ENCODE measurements at regions not wholly inside any gene's neighbourhood (a gene's known extent, or its start where the extent isn't known, plus 50 kb on each side); places are given as distances from the start of the nearest gene placed in this dataset.
"Not testable (repeated sequence)": the region's sequence is repeated elsewhere in the genome, so short reads cannot be mapped to it uniquely, and the experiment has no call there.

- H3K4me1 ChIP-seq (ENCODE audit: control insufficient read depth in 2 of 2, insufficient read depth in 2 of 2, low read length in 2 of 2) = no peaks in the 10 kb centered on the region
- H3K4me3 ChIP-seq (ENCODE audit: control extremely low read depth in 1 of 5, extremely low read depth in 1 of 5, insufficient read depth in 1 of 5, low read depth in 2 of 5, low read length in 4 of 5) = no peak overlapping the region
- H2AFZ ChIP-seq (ENCODE audit: insufficient read depth, low read depth, low read length, poor library complexity, severe bottlenecking) = no peak overlapping the region
- no peaks in the 10 kb centered on the region for H3K27me3 ChIP-seq (replicated peaks in 1 of 4; ENCODE audit: control extremely low read depth in 1 of 4, control insufficient read depth in 3 of 4, insufficient read depth in 4 of 4, low read length in 3 of 4)
- no peaks in the 10 kb centered on the region for H3K79me2 ChIP-seq (ENCODE audit: control insufficient read depth, insufficient read depth, low read length)
- ChIA-PET CTCF (no interaction called here), POLR2A (no interaction called here)
- Mint-ChIP-seq H3K27ac (no peak overlapping the region), H3K4me1 (no peaks in the 10 kb centered on the region), H3K4me3 (no peak overlapping the region), H3K9me3 (ENCODE audit: insufficient read depth) (no peaks in the 10 kb centered on the region), H3K27me3 (no peaks in the 10 kb centered on the region)
- TF ChIP-seq, protein P1, sequence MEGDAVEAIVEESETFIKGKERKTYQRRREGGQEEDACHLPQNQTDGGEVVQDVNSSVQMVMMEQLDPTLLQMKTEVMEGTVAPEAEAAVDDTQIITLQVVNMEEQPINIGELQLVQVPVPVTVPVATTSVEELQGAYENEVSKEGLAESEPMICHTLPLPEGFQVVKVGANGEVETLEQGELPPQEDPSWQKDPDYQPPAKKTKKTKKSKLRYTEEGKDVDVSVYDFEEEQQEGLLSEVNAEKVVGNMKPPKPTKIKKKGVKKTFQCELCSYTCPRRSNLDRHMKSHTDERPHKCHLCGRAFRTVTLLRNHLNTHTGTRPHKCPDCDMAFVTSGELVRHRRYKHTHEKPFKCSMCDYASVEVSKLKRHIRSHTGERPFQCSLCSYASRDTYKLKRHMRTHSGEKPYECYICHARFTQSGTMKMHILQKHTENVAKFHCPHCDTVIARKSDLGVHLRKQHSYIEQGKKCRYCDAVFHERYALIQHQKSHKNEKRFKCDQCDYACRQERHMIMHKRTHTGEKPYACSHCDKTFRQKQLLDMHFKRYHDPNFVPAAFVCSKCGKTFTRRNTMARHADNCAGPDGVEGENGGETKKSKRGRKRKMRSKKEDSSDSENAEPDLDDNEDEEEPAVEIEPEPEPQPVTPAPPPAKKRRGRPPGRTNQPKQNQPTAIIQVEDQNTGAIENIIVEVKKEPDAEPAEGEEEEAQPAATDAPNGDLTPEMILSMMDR (IDR thresholded peaks at IDR 0.05) = no peak
- no peak for TF ChIP-seq EZH2 (IDR thresholded peaks at IDR 0.05; ENCODE audit: borderline replicate concordance, insufficient read depth, low read depth, low read length, poor library complexity, severe bottlenecking)
- H3K27ac ChIP-seq (ENCODE audit: low read length in 2 of 2) = no peak overlapping the region
- H3K4me2 ChIP-seq (replicated peaks; ENCODE audit: low read depth, low read length, poor library complexity, severe bottlenecking) = no peak overlapping the region
- no peaks in the 10 kb centered on the region for H3K36me3 ChIP-seq (replicated peaks in 1 of 2; ENCODE audit: control extremely low read depth in 1 of 2, control insufficient read depth in 1 of 2, extremely low read depth in 1 of 2, insufficient read depth in 2 of 2, low read length in 1 of 2)
- H3K9me3 ChIP-seq (ENCODE audit: control extremely low read depth in 1 of 3, control insufficient read depth in 2 of 3, insufficient read depth in 1 of 3, low read length in 2 of 3) = peaks cover 0 to 6% (median 0%) of the 10 kb centered on the region in 3 donors
- H4K20me1 ChIP-seq (ENCODE audit: control insufficient read depth, insufficient read depth, low read length, poor library complexity, severe bottlenecking) = no peaks in the 10 kb centered on the region
- WGBS (ENCODE audit: insufficient coverage) = 69% methylated on average over 2 of the region's 3 CpGs
- intact Hi-C loops (cut with micrococcal nuclease) = no loop called here
- DNase-seq = no peak
- no peak for ATAC-seq (ENCODE audit: low read depth)
- no peak overlapping the region for H3K9ac ChIP-seq (ENCODE audit: low read length)
Measured at GRCh38 chr10:81498011-81498551, 376.9 kb upstream of the NRG3 start.

GRCh38 chr10:81502677-81503359, 372.2 kb upstream of the NRG3 start:
- 91% methylated on average over 30 of the region's 35 CpGs for WGBS (ENCODE audit: insufficient coverage)
- H3K9me3 ChIP-seq (ENCODE audit: control extremely low read depth in 1 of 3, control insufficient read depth in 2 of 3, insufficient read depth in 1 of 3, low read length in 2 of 3) = peaks cover 0 to 13% (median 0%) of the 10 kb centered on the region in 3 donors
- no peak overlapping the region for H3K27ac ChIP-seq (ENCODE audit: low read length in 2 of 2)
- ATAC-seq (ENCODE audit: low read depth) = no peak
- H3K4me3 ChIP-seq (ENCODE audit: control extremely low read depth in 1 of 5, extremely low read depth in 1 of 5, insufficient read depth in 1 of 5, low read depth in 2 of 5, low read length in 4 of 5) = no peak overlapping the region
- H3K4me1 ChIP-seq (ENCODE audit: control insufficient read depth in 2 of 2, insufficient read depth in 2 of 2, low read length in 2 of 2) = no peaks in the 10 kb centered on the region
- DNase-seq = no peak
- H3K79me2 ChIP-seq (ENCODE audit: control insufficient read depth, insufficient read depth, low read length) = no peaks in the 10 kb centered on the region
- Mint-ChIP-seq H3K4me3 (no peak overlapping the region), H3K27me3 (no peaks in the 10 kb centered on the region), H3K4me1 (no peaks in the 10 kb centered on the region), H3K27ac (no peak overlapping the region), H3K9me3 (ENCODE audit: insufficient read depth) (no peaks in the 10 kb centered on the region)
- H3K36me3 ChIP-seq (replicated peaks in 1 of 2; ENCODE audit: control extremely low read depth in 1 of 2, control insufficient read depth in 1 of 2, extremely low read depth in 1 of 2, insufficient read depth in 2 of 2, low read length in 1 of 2) = no peaks in the 10 kb centered on the region
- ChIA-PET CTCF (no interaction called here), POLR2A (no interaction called here)
- no peak overlapping the region for H2AFZ ChIP-seq (ENCODE audit: insufficient read depth, low read depth, low read length, poor library complexity, severe bottlenecking)
- no peak for TF ChIP-seq EZH2 (IDR thresholded peaks at IDR 0.05; ENCODE audit: borderline replicate concordance, insufficient read depth, low read depth, low read length, poor library complexity, severe bottlenecking)
- TF ChIP-seq, protein P1 (IDR thresholded peaks at IDR 0.05) = no peak
- intact Hi-C loops (cut with micrococcal nuclease) = no loop called here
- H4K20me1 ChIP-seq (ENCODE audit: control insufficient read depth, insufficient read depth, low read length, poor library complexity, severe bottlenecking) = no peaks in the 10 kb centered on the region
- no peaks in the 10 kb centered on the region for H3K27me3 ChIP-seq (replicated peaks in 1 of 4; ENCODE audit: control extremely low read depth in 1 of 4, control insufficient read depth in 3 of 4, insufficient read depth in 4 of 4, low read length in 3 of 4)
- H3K9ac ChIP-seq (ENCODE audit: low read length) = no peak overlapping the region
- H3K4me2 ChIP-seq (replicated peaks; ENCODE audit: low read depth, low read length, poor library complexity, severe bottlenecking) = no peak overlapping the region

DNA sequence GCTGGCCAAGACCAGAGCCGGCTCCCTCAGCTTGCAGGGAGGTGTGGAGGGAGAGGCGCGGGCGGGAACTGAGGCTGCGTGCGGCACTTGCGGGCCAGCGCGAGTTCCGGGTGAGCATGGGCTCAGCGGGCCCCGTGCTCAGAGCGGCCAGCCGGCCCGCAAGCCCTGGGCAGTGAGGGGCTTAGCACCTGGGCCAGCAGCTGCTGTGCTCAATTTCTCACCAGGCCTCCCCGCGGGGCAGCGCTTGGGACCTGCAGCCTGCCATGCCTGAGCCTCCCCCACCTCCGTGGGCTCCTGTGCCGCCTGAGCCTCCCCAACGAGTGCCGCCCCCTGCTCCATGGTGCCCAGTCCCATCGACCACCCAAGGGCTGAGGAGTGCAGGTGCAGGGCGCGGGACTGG, 369.2 kb upstream of the NRG3 start:
- H3K36me3 ChIP-seq (replicated peaks in 1 of 2; ENCODE audit: control extremely low read depth in 1 of 2, control insufficient read depth in 1 of 2, extremely low read depth in 1 of 2, insufficient read depth in 2 of 2, low read length in 1 of 2); H3K79me2 ChIP-seq (ENCODE audit: control insufficient read depth, insufficient read depth, low read length); H3K4me1 ChIP-seq (ENCODE audit: control insufficient read depth in 2 of 2, insufficient read depth in 2 of 2, low read length in 2 of 2); ATAC-seq (ENCODE audit: low read depth); H3K9me3 Mint-ChIP-seq (ENCODE audit: insufficient read depth); CTCF ChIA-PET; H2AFZ ChIP-seq (ENCODE audit: insufficient read depth, low read depth, low read length, poor library complexity, severe bottlenecking); H3K9ac ChIP-seq (ENCODE audit: low read length); H4K20me1 ChIP-seq (ENCODE audit: control insufficient read depth, insufficient read depth, low read length, poor library complexity, severe bottlenecking); DNase-seq; intact Hi-C loops (cut with micrococcal nuclease); H3K27me3 Mint-ChIP-seq; H3K4me2 ChIP-seq (replicated peaks; ENCODE audit: low read depth, low read length, poor library complexity, severe bottlenecking); H3K27ac ChIP-seq (ENCODE audit: low read length in 2 of 2); H3K4me1 Mint-ChIP-seq; H3K4me3 ChIP-seq (ENCODE audit: control extremely low read depth in 1 of 5, extremely low read depth in 1 of 5, insufficient read depth in 1 of 5, low read depth in 2 of 5, low read length in 4 of 5); H3K27me3 ChIP-seq (replicated peaks in 1 of 4; ENCODE audit: control extremely low read depth in 1 of 4, control insufficient read depth in 3 of 4, insufficient read depth in 4 of 4, low read length in 3 of 4); H3K4me3 Mint-ChIP-seq; H3K27ac Mint-ChIP-seq; POLR2A ChIA-PET: not testable (repeated sequence)
- H3K9me3 ChIP-seq (ENCODE audit: control extremely low read depth in 1 of 3, control insufficient read depth in 2 of 3, insufficient read depth in 1 of 3, low read length in 2 of 3) = peaks cover 1 to 17% (median 5%) of the 10 kb centered on the region in 3 donors
- 93% methylated on average over 25 of the region's 25 CpGs for WGBS (ENCODE audit: insufficient coverage)

Data from B cell (primary cell).